GM21717 (cell line): ENCODE measurements at regions not wholly inside any gene's neighbourhood (a gene's known extent, or its start where the extent isn't known, plus 50 kb on each side); places are given as distances from the start of the nearest gene placed in this dataset.

ENCODE experiments used
- ATAC-seq: cut with Tn5 transposase; IDR thresholded peaks from one replicate; pipeline ENCODE4 v1.9.1; 2021; ENCODE audit warnings: mild to moderate bottlenecking, moderate library complexity; ENCODE audit not compliant: unreplicated experiment

GRCh38 chr10:131781791-131782190 lies 119.0 kb upstream of the PPP2R2D start:
- ATAC-seq: no peak

- no peak for ATAC-seq
These were observed 116.3 kb upstream of the PPP2R2D start for GRCh38 chr10:131784363-131785120.

- ATAC-seq: no peak
These were observed 115.7 kb upstream of the PPP2R2D start for GRCh38 chr10:131785121-131785460.

GRCh38 chr10:131786756-131787605 lies 113.8 kb upstream of the PPP2R2D start:
- no peak for ATAC-seq

- no peak for ATAC-seq
These were observed 112.8 kb upstream of the PPP2R2D start for GRCh38 chr10:131787961-131788360.

- ATAC-seq: no peak
These were observed 112.4 kb upstream of the PPP2R2D start for GRCh38 chr10:131788386-131788785.

- ATAC-seq: no peak
These were observed 111.3 kb upstream of the PPP2R2D start for GRCh38 chr10:131789516-131789915.

GRCh38 chr10:131790021-131790420 lies 110.8 kb upstream of the PPP2R2D start:
- ATAC-seq: no peak

GRCh38 chr10:131792011-131792651 lies 108.7 kb upstream of the PPP2R2D start:
- no peak for ATAC-seq

- no peak for ATAC-seq
These were observed 108.0 kb upstream of the PPP2R2D start for GRCh38 chr10:131792809-131793208.

GRCh38 chr10:131795761-131796160 lies 105.0 kb upstream of the PPP2R2D start:
- ATAC-seq: no peak

GRCh38 chr10:131797626-131798025 lies 103.2 kb upstream of the PPP2R2D start:
- no peak for ATAC-seq

GRCh38 chr10:131799429-131799828 lies 101.4 kb upstream of the PPP2R2D start:
- no peak for ATAC-seq

GRCh38 chr10:131802156-131802915 lies 98.5 kb upstream of the PPP2R2D start:
- no peak for ATAC-seq

GRCh38 chr10:131802996-131803395 lies 97.8 kb upstream of the PPP2R2D start:
- ATAC-seq: no peak

- ATAC-seq: no peak
These were observed 96.9 kb upstream of the PPP2R2D start for GRCh38 chr10:131803860-131804425.

- ATAC-seq: no peak
These were observed 96.1 kb upstream of the PPP2R2D start for GRCh38 chr10:131804551-131805295.

- no peak for ATAC-seq
These were observed 95.1 kb upstream of the PPP2R2D start for GRCh38 chr10:131805696-131806095.

GRCh38 chr10:131806146-131806545 lies 94.7 kb upstream of the PPP2R2D start:
- no peak for ATAC-seq
